SK-N-SH treated with all-trans-retinoic acid at 6 μM for 48 hours (cell line): ENCODE measurements at regions not wholly inside any gene's neighbourhood (a gene's known extent, or its start where the extent isn't known, plus 50 kb on each side); places are given as distances from the start of the nearest gene placed in this dataset.

Experiments used
- ATAC-seq: fragments of 200-7000 bp; cut with Tn5 transposase; 3 replicates; pipeline ENCODE4 v1.9.1; 2020; ENCODE audit warnings: mild to moderate bottlenecking, moderate library complexity
- ARNTL ChIP-seq: fragments of 450-650 bp; formaldehyde crosslinking; IDR thresholded peaks from 2 replicates; pipeline ENCODE4 v1.5.0; 2020; ENCODE audit warnings: low read depth, mild to moderate bottlenecking, moderate library complexity, borderline replicate concordance
- BACH2 ChIP-seq: fragments of 250-450 bp; sonication (Bioruptor Pico); IDR thresholded peaks from 2 replicates; pipeline ENCODE4 v1.9.0; 2021; ENCODE audit warnings: mild to moderate bottlenecking, borderline replicate concordance
- CSDC2 ChIP-seq: fragments of 250-450 bp; sonication (Bioruptor Pico); IDR thresholded peaks from 2 replicates; pipeline ENCODE4 v1.5.0; 2020; ENCODE audit warnings: mild to moderate bottlenecking, moderate library complexity
- ESRRG ChIP-seq: fragments of 250-450 bp; sonication (Bioruptor Pico); IDR thresholded peaks from 2 replicates; pipeline ENCODE4 v1.6.1; 2021; ENCODE audit warnings: mild to moderate bottlenecking
- GLIS3 ChIP-seq: fragments of 250-450 bp; sonication (Bioruptor Pico); IDR thresholded peaks from 2 replicates; pipeline ENCODE4 v1.5.0; 2020; ENCODE audit warnings: mild to moderate bottlenecking, moderate library complexity
- ISL1 ChIP-seq: fragments of 250-450 bp; sonication (Bioruptor Pico); IDR thresholded peaks from 2 replicates; pipeline ENCODE4 v2.1.2; 2022; ENCODE audit warnings: mild to moderate bottlenecking, moderate library complexity
- OSR1 ChIP-seq: fragments of 250-450 bp; sonication (Bioruptor Pico); IDR thresholded peaks from 2 replicates; pipeline ENCODE4 v1.8.0; 2022; ENCODE audit warnings: moderate library complexity, mild to moderate bottlenecking, inconsistent platforms
- PATZ1 ChIP-seq: fragments of 250-450 bp; sonication (Bioruptor Pico); IDR thresholded peaks from 2 replicates; pipeline ENCODE4 v1.8.0; 2020; ENCODE audit warnings: mild to moderate bottlenecking, moderate library complexity, borderline replicate concordance
- POU6F1 ChIP-seq: fragments of 250-450 bp; sonication (Bioruptor Pico); IDR thresholded peaks from 2 replicates; pipeline ENCODE4 v1.8.0; 2021; ENCODE audit warnings: low read depth, mild to moderate bottlenecking, moderate library complexity, borderline replicate concordance
- PPARA ChIP-seq: fragments of 250-450 bp; sonication (Bioruptor Pico); IDR thresholded peaks from 2 replicates; pipeline ENCODE4 v1.5.0; 2020; ENCODE audit warnings: mild to moderate bottlenecking, borderline replicate concordance
- RARB ChIP-seq: fragments of 250-450 bp; sonication (Bioruptor Pico); IDR thresholded peaks from 2 replicates; pipeline ENCODE4 v1.8.0; 2021; ENCODE audit warnings: mild to moderate bottlenecking, moderate library complexity
- SNAI2 ChIP-seq: fragments of 250-450 bp; sonication (Bioruptor Pico); IDR thresholded peaks from 2 replicates; pipeline ENCODE4 v1.5.0; 2020; ENCODE audit warnings: mild to moderate bottlenecking, moderate library complexity
- TCF4 ChIP-seq: fragments of 250-450 bp; sonication (Bioruptor Pico); IDR thresholded peaks from 2 replicates; pipeline ENCODE4 v1.8.0; 2021; ENCODE audit warnings: mild to moderate bottlenecking, moderate library complexity, borderline replicate concordance
- TOX ChIP-seq: fragments of 250-450 bp; sonication (Bioruptor Pico); IDR thresholded peaks from 2 replicates; pipeline ENCODE4 v1.8.0; 2021; ENCODE audit warnings: mild to moderate bottlenecking, moderate library complexity, borderline replicate concordance
- ZC3H10 ChIP-seq: fragments of 250-450 bp; sonication (Bioruptor Pico); IDR thresholded peaks from 2 replicates; pipeline ENCODE4 v1.5.1; 2021; ENCODE audit warnings: mild to moderate bottlenecking, moderate library complexity
- ZFP3 ChIP-seq: fragments of 250-450 bp; sonication (Bioruptor Pico); IDR thresholded peaks from 2 replicates; pipeline ENCODE4 v1.5.0; 2020; ENCODE audit warnings: mild to moderate bottlenecking, moderate library complexity
- ZFP30 ChIP-seq: fragments of 450-650 bp; formaldehyde crosslinking; IDR thresholded peaks from 2 replicates; pipeline ENCODE4 v1.5.0; 2022; ENCODE audit warnings: mild to moderate bottlenecking, moderate library complexity
- ZNF565 ChIP-seq: fragments of 450-650 bp; formaldehyde crosslinking; conservative IDR thresholded peaks from 2 replicates; pipeline ENCODE4 v1.5.0; 2020; ENCODE audit warnings: low read depth, mild to moderate bottlenecking, moderate library complexity
- ZNF70 ChIP-seq: fragments of 450-650 bp; formaldehyde crosslinking; IDR thresholded peaks from 2 replicates; pipeline ENCODE4 v1.5.0; 2020; ENCODE audit warnings: mild to moderate bottlenecking, moderate library complexity
- ZNF8 ChIP-seq: fragments of 450-650 bp; formaldehyde crosslinking; IDR thresholded peaks from 2 replicates; pipeline ENCODE4 v1.5.0; 2020; ENCODE audit warnings: mild to moderate bottlenecking, moderate library complexity
- TF ChIP-seq, protein P1 (sequence below): fragments of 250-450 bp; sonication (Bioruptor Pico); IDR thresholded peaks from 2 replicates; pipeline ENCODE4 v1.5.0; 2020; ENCODE audit warnings: mild to moderate bottlenecking, moderate library complexity
- TF ChIP-seq, protein P2 (sequence below): fragments of 250-450 bp; sonication (Bioruptor Pico); IDR thresholded peaks from 2 replicates; pipeline ENCODE4 v1.5.1; 2021; ENCODE audit warnings: mild to moderate bottlenecking, moderate library complexity
- TF ChIP-seq, protein P3 (sequence below): fragments of 250-450 bp; sonication (Bioruptor Pico); IDR thresholded peaks from 2 replicates; pipeline ENCODE4 v1.5.1; 2020; ENCODE audit warnings: low read depth, mild to moderate bottlenecking, moderate library complexity

GRCh38 chr2:182586426-182586825 lies 129.6 kb upstream of the DNAJC10 start (continued):
- TF ChIP-seq, protein P1, sequence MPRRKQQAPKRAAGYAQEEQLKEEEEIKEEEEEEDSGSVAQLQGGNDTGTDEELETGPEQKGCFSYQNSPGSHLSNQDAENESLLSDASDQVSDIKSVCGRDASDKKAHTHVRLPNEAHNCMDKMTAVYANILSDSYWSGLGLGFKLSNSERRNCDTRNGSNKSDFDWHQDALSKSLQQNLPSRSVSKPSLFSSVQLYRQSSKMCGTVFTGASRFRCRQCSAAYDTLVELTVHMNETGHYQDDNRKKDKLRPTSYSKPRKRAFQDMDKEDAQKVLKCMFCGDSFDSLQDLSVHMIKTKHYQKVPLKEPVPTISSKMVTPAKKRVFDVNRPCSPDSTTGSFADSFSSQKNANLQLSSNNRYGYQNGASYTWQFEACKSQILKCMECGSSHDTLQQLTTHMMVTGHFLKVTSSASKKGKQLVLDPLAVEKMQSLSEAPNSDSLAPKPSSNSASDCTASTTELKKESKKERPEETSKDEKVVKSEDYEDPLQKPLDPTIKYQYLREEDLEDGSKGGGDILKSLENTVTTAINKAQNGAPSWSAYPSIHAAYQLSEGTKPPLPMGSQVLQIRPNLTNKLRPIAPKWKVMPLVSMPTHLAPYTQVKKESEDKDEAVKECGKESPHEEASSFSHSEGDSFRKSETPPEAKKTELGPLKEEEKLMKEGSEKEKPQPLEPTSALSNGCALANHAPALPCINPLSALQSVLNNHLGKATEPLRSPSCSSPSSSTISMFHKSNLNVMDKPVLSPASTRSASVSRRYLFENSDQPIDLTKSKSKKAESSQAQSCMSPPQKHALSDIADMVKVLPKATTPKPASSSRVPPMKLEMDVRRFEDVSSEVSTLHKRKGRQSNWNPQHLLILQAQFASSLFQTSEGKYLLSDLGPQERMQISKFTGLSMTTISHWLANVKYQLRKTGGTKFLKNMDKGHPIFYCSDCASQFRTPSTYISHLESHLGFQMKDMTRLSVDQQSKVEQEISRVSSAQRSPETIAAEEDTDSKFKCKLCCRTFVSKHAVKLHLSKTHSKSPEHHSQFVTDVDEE (CRISPR knock-in tag): no peak
- no peak for TF ChIP-seq TOX (CRISPR knock-in tag)

DNA sequence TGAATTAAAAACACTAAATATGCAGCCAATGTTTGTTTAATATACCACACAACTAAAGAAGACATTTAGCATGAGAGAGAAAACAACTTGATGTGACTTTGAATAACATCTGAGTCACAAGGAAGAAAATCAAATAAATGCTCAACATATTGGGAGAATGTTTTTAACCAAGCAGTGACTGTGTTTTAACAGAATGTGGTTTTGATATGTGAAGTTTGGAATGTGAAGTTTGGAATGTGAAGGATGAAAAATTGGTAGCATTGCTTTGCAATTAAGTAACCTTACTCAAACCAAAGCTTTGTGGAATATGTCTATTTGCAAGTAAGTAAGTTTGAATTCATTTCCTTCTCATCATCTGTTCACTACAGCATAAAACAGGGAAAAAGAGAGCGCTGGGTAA lies 128.2 kb upstream of the DNAJC10 start:
- TF ChIP-seq BACH2 (CRISPR knock-in tag) (no peak), OSR1 (no peak), ISL1 (CRISPR knock-in tag) (peak; percentile 92), PATZ1 (CRISPR knock-in tag) (no peak), ARNTL (CRISPR knock-in tag) (no peak), CSDC2 (CRISPR knock-in tag) (no peak), PPARA (CRISPR knock-in tag) (no peak), ZFP3 (CRISPR knock-in tag) (no peak), ZFP30 (CRISPR knock-in tag) (no peak), RARB (CRISPR knock-in tag) (no peak), GLIS3 (CRISPR knock-in tag) (no peak), SNAI2 (no peak), ZNF565 (CRISPR knock-in tag) (no peak), TOX (CRISPR knock-in tag) (no peak; the same call in 1 of the 2 replicates), ZC3H10 (no peak), POU6F1 (CRISPR knock-in tag) (no peak), TCF4 (no peak), ESRRG (CRISPR knock-in tag) (peak; percentile 49; the same call in 1 of the 2 replicates), ZNF8 (no peak), ZNF70 (CRISPR knock-in tag) (no peak)
- TF ChIP-seq, protein P2, sequence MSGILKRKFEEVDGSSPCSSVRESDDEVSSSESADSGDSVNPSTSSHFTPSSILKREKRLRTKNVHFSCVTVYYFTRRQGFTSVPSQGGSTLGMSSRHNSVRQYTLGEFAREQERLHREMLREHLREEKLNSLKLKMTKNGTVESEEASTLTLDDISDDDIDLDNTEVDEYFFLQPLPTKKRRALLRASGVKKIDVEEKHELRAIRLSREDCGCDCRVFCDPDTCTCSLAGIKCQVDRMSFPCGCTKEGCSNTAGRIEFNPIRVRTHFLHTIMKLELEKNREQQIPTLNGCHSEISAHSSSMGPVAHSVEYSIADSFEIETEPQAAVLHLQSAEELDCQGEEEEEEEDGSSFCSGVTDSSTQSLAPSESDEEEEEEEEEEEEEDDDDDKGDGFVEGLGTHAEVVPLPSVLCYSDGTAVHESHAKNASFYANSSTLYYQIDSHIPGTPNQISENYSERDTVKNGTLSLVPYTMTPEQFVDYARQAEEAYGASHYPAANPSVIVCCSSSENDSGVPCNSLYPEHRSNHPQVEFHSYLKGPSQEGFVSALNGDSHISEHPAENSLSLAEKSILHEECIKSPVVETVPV (CRISPR knock-in tag): 0 out of 2 replicates have a peak, but pooled peaks have one; percentile 68
- TF ChIP-seq, protein P3, sequence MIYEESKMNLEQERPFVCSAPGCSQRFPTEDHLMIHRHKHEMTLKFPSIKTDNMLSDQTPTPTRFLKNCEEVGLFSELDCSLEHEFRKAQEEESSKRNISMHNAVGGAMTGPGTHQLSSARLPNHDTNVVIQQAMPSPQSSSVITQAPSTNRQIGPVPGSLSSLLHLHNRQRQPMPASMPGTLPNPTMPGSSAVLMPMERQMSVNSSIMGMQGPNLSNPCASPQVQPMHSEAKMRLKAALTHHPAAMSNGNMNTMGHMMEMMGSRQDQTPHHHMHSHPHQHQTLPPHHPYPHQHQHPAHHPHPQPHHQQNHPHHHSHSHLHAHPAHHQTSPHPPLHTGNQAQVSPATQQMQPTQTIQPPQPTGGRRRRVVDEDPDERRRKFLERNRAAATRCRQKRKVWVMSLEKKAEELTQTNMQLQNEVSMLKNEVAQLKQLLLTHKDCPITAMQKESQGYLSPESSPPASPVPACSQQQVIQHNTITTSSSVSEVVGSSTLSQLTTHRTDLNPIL (CRISPR knock-in tag): peak; percentile 67; the same call in 1 of the 2 replicates
- TF ChIP-seq, protein P1 (CRISPR knock-in tag): no peak
- ATAC-seq: peak; percentile 94
